ENCODE measurements at regions not wholly inside any gene's neighbourhood (a gene's known extent, or its start where the extent isn't known, plus 50 kb on each side); places are given as distances from the start of the nearest gene placed in this dataset.
"Not testable (repeated sequence)": the region's sequence is repeated elsewhere in the genome, so short reads cannot be mapped to it uniquely, and the experiment has no call there.

- no peaks in the 10 kb centered on the region for H3K36me3 ChIP-seq (replicated peaks)
- no peak overlapping the region for H3K4me3 ChIP-seq
- DNase-seq (ENCODE audit: low spot score in 2 of 2), result no peak
- in situ Hi-C loops (cut with MboI; ENCODE audit: low sequenced_read_pairs), result no loop called here
- no peaks in the 10 kb centered on the region for H3K9me3 ChIP-seq
- H3K4me1 ChIP-seq, result no peaks in the 10 kb centered on the region
- no peaks in the 10 kb centered on the region for H3K27me3 ChIP-seq (ENCODE audit: low read depth)
Observed at GRCh38 chr2:39871291-39871761, 92.3 kb upstream of the THUMPD2 start.

GRCh38 chr2:39870871-39871270, 91.8 kb upstream of the THUMPD2 start:
- H3K27me3 ChIP-seq (ENCODE audit: low read depth), result no peaks in the 10 kb centered on the region
- DNase-seq (ENCODE audit: low spot score in 2 of 2), result no peak
- H3K9me3 ChIP-seq, result no peaks in the 10 kb centered on the region
- no peak overlapping the region for H3K4me3 ChIP-seq
- no peaks in the 10 kb centered on the region for H3K36me3 ChIP-seq (replicated peaks)
- no peaks in the 10 kb centered on the region for H3K4me1 ChIP-seq
- in situ Hi-C loops (cut with MboI; ENCODE audit: low sequenced_read_pairs), result no loop called here

DNA sequence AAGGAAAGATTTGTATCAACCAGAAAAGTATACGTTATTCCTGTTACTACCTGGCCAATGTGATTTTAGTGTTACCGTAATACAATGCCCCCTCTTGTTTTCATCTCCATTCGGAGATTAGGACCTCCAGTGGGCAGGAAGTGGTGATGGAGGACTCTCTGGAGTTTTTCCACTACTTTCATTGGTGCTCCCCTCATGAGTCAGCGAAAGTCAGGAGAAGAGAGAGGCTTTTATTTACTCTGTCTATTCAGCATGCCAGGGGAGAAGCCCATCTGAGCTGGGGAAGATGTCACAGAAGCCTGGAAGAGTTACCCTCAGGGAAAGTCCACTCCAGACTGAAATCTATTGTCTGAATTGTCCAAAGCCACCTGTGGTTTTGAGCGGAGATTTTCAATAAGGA, 88.2 kb upstream of the THUMPD2 start:
- H3K36me3 ChIP-seq (replicated peaks), result no peaks in the 10 kb centered on the region
- DNase-seq (ENCODE audit: low spot score in 2 of 2), result no peak
- no peaks in the 10 kb centered on the region for H3K4me1 ChIP-seq
- in situ Hi-C loops (cut with MboI; ENCODE audit: low sequenced_read_pairs), result no loop called here
- H3K9me3 ChIP-seq, result peaks cover 3% of the 10 kb centered on the region; the same call in 1 of the 2 replicates
- H3K4me3 ChIP-seq, result no peak overlapping the region
- no peaks in the 10 kb centered on the region for H3K27me3 ChIP-seq (ENCODE audit: low read depth)

DNA sequence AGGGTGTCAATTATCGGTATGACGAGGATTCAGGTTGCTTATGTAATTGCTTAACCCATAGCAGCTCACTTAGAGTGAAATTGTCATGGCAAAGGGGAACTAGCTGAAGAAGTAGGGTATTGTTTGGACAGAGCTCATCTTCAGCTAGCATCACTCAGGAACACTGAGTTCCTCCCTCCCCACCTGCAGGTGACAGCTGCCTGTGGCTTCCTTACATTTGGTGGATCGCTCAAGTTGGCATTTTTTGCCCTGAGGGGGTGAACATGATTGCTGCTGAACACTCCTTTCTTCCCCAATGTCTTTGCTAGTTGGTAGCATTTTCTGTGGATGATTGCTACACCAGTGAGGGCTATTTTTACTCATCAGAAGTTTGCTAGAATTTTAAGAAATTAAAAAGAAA, 86.7 kb upstream of the THUMPD2 start:
- no peaks in the 10 kb centered on the region for H3K27me3 ChIP-seq (ENCODE audit: low read depth)
- no peaks in the 10 kb centered on the region for H3K4me1 ChIP-seq
- no peak for DNase-seq (ENCODE audit: low spot score in 2 of 2)
- in situ Hi-C loops (cut with MboI; ENCODE audit: low sequenced_read_pairs), result no loop called here
- no peaks in the 10 kb centered on the region for H3K36me3 ChIP-seq (replicated peaks)
- H3K4me3 ChIP-seq, result no peak overlapping the region
- H3K9me3 ChIP-seq, result peaks cover 3% of the 10 kb centered on the region; the same call in 1 of the 2 replicates

DNA sequence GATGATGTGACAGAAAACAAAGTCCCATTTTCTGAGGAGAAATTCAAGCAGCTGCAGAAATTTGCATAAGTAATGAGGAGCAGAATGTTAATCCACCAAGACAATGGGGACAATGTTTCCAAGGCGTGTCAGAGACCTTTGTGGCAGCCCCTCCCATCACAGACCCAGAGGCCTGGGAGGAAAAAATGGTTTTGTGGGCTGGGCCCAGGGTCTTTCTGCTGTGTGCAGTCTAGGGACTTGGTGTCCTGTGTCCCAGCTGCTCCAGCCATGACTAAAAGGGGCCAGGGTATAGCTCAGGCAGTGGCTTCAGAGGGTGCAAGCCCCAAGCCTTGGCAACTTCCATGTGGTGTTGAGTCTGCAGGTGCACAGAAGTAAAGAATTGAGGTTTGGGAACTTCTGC, 84.6 kb upstream of the THUMPD2 start:
- H3K27me3 ChIP-seq (ENCODE audit: low read depth); H3K4me3 ChIP-seq; DNase-seq (ENCODE audit: low spot score in 2 of 2); H3K9me3 ChIP-seq; in situ Hi-C loops (cut with MboI; ENCODE audit: low sequenced_read_pairs); H3K36me3 ChIP-seq (replicated peaks); H3K4me1 ChIP-seq: not testable (repeated sequence)

GRCh38 chr2:39860538-39860937, 81.5 kb upstream of the THUMPD2 start:
- no peaks in the 10 kb centered on the region for H3K27me3 ChIP-seq (ENCODE audit: low read depth)
- peaks cover 8% of the 10 kb centered on the region; the same call in 1 of the 2 replicates for H3K4me1 ChIP-seq
- DNase-seq (ENCODE audit: low spot score in 2 of 2), result no peak
- in situ Hi-C loops (cut with MboI; ENCODE audit: low sequenced_read_pairs), result no loop called here
- H3K9me3 ChIP-seq, result peaks cover 3% of the 10 kb centered on the region; the same call in 1 of the 2 replicates
- H3K36me3 ChIP-seq (replicated peaks), result no peaks in the 10 kb centered on the region
- no peak overlapping the region for H3K4me3 ChIP-seq

- in situ Hi-C loops (cut with MboI; ENCODE audit: low sequenced_read_pairs), result no loop called here
- no peaks in the 10 kb centered on the region for H3K27me3 ChIP-seq (ENCODE audit: low read depth)
Observed at GRCh38 chr2:39858677-39859076, 79.6 kb upstream of the THUMPD2 start.

DNA sequence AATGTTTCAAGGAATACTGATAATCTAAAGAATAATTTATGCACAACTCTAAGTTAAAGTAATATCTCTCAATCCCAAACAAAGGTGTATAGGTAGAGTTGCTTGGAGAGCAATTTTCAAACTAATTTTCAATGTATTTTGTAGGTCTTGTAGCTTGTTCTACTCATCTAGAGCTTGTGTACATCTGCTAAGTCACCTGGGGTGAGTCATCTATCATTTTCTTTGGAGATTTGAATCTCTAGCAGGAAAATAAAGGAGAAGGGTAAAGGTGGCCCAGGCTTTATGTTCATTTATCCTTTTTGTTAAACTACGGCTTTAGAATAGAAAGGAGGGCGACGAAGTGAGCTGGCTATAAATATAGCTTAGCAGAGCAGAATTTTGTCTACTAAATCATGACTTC, 76.8 kb upstream of the THUMPD2 start:
- H3K9me3 ChIP-seq, result no peaks in the 10 kb centered on the region
- no peak for DNase-seq (ENCODE audit: low spot score in 2 of 2)
- in situ Hi-C loops (cut with MboI; ENCODE audit: low sequenced_read_pairs), result no loop called here
- no peaks in the 10 kb centered on the region for H3K36me3 ChIP-seq (replicated peaks)
- H3K27me3 ChIP-seq (ENCODE audit: low read depth), result no peaks in the 10 kb centered on the region
- peaks cover 31% of the 10 kb centered on the region for H3K4me1 ChIP-seq
- H3K4me3 ChIP-seq, result no peak overlapping the region

More at GRCh38 chr2:39858677-39859076, 79.6 kb upstream of the THUMPD2 start:
- Histone ChIP-seq H3K36me3 (replicated peaks) (no peaks in the 10 kb centered on the region), H3K9me3 (peaks cover 3% of the 10 kb centered on the region; the same call in 1 of the 2 replicates), H3K4me3 (no peak overlapping the region), H3K4me1 (peaks cover 13% of the 10 kb centered on the region; the same call in 1 of the 2 replicates)
- no peak for DNase-seq (ENCODE audit: low spot score in 2 of 2)

- Histone ChIP-seq H3K4me1 (peaks cover 42% of the 10 kb centered on the region), H3K36me3 (replicated peaks) (no peaks in the 10 kb centered on the region), H3K4me3 (no peak overlapping the region), H3K27me3 (ENCODE audit: low read depth) (no peaks in the 10 kb centered on the region), H3K9me3 (no peaks in the 10 kb centered on the region)
- DNase-seq (ENCODE audit: low spot score in 2 of 2), result no peak
- in situ Hi-C loops (cut with MboI; ENCODE audit: low sequenced_read_pairs), result no loop called here
Observed at GRCh38 chr2:39854771-39855170, 75.7 kb upstream of the THUMPD2 start.

DNA sequence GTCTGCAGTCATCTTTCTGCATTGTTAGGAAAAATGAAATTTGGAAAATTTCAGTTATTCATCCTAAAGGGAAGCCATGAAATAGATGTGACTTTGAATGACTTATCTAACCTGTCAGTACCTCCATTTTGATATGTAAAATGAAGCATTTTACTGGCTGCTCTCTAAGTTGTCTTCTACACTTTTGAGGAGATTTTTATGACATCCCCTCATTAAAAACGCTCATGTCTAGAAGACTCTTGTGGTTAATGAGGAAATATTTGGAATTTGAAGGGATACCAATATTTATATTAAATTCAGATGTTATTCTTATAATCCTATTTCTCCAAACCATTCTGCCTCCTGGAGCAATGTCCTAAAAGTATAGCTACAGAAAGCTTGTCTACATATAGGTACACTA, 73.8 kb upstream of the THUMPD2 start:
- Histone ChIP-seq H3K4me3 (no peak overlapping the region), H3K27me3 (ENCODE audit: low read depth) (no peaks in the 10 kb centered on the region), H3K4me1 (peaks cover 56% of the 10 kb centered on the region), H3K9me3 (no peaks in the 10 kb centered on the region), H3K36me3 (replicated peaks) (no peaks in the 10 kb centered on the region)
- in situ Hi-C loops (cut with MboI; ENCODE audit: low sequenced_read_pairs), result no loop called here
- no peak for DNase-seq (ENCODE audit: low spot score in 2 of 2)

DNA sequence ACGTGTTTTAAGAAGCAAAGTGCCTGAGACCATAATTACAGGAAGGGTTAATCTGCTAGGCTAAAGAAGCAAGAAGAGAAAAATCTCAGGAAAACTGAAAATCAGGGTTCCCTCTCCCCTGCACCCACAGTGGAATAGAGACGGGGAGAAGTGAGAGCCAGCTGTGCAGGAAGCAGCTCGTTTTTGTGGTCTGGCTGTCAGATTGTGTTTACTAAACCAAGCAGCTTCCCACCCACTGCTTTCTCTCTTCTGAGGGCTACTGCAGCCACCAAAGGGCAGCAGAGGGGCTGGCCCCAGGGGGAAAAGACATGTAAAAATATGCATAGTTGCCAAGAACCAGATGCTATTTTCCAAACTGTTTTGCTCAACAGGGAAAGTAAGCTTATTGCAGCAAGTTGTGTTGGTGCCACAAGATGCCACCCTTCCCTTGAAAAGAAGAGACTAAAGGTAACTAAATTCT, 72.6 kb upstream of the THUMPD2 start:
- Histone ChIP-seq H3K27me3 (ENCODE audit: low read depth) (no peaks in the 10 kb centered on the region), H3K4me1 (peaks cover 56% of the 10 kb centered on the region), H3K36me3 (replicated peaks) (no peaks in the 10 kb centered on the region), H3K9me3 (no peaks in the 10 kb centered on the region), H3K4me3 (peak overlapping the region; percentile 3)
- DNase-seq (ENCODE audit: low spot score in 2 of 2), result peak; percentile 51 to 74
- in situ Hi-C loops (cut with MboI; ENCODE audit: low sequenced_read_pairs), result no loop called here

GRCh38 chr2:39851251-39851650, 72.2 kb upstream of the THUMPD2 start:
- H3K36me3 ChIP-seq (replicated peaks), result no peaks in the 10 kb centered on the region
- peak; percentile 85 to 99 for DNase-seq (ENCODE audit: low spot score in 2 of 2)
- peaks cover 55% of the 10 kb centered on the region for H3K4me1 ChIP-seq
- no peaks in the 10 kb centered on the region for H3K9me3 ChIP-seq
- no peaks in the 10 kb centered on the region for H3K27me3 ChIP-seq (ENCODE audit: low read depth)
- in situ Hi-C loops (cut with MboI; ENCODE audit: low sequenced_read_pairs), result no loop called here
- peak overlapping the region; percentile 3 for H3K4me3 ChIP-seq

GRCh38 chr2:39849982-39850526, 71.0 kb upstream of the THUMPD2 start:
- H3K4me3 ChIP-seq, result no peak overlapping the region
- H3K27me3 ChIP-seq (ENCODE audit: low read depth), result no peaks in the 10 kb centered on the region
- no peaks in the 10 kb centered on the region for H3K36me3 ChIP-seq (replicated peaks)
- in situ Hi-C loops (cut with MboI; ENCODE audit: low sequenced_read_pairs), result no loop called here
- H3K4me1 ChIP-seq, result peaks cover 43% of the 10 kb centered on the region
- DNase-seq (ENCODE audit: low spot score in 2 of 2), result no peak
- H3K9me3 ChIP-seq, result no peaks in the 10 kb centered on the region

DNA sequence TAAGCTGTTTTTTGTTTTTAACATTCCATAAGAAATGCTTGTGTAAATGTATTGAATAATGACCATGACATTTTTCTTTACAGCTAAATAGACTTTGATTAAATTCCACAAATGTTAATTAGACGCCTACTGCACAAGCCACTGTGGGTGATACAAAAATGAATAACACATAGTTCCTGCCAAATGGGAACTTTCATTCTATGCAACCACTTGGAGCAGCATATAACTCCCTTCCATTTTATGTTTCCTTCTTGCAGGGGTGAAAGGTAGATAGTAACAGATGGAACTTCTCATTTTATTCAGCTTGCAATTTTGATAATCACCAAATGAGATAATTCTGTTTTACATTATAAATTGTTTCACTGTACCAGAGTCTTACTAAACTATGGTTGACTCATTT, 70.0 kb upstream of the THUMPD2 start:
- H3K36me3 ChIP-seq (replicated peaks), result no peaks in the 10 kb centered on the region
- no peaks in the 10 kb centered on the region for H3K27me3 ChIP-seq (ENCODE audit: low read depth)
- H3K9me3 ChIP-seq, result no peaks in the 10 kb centered on the region
- in situ Hi-C loops (cut with MboI; ENCODE audit: low sequenced_read_pairs), result no loop called here
- H3K4me3 ChIP-seq, result no peak overlapping the region
- DNase-seq (ENCODE audit: low spot score in 2 of 2), result peak in 1 of 2 experiments; percentile 80
- peaks cover 43% of the 10 kb centered on the region for H3K4me1 ChIP-seq

Data from HAP-1 (cell line).